Mesenchymal stem cell (in vitro differentiated cells and primary cell): ENCODE measurements at regions not wholly inside any gene's neighbourhood (a gene's known extent, or its start where the extent isn't known, plus 50 kb on each side); places are given as distances from the start of the nearest gene placed in this dataset.
A peak's percentile ranks its signal among the peaks of the same experiment; 100 is the strongest.

ENCODE experiments used
- DNase-seq: peaks from one replicate; pipeline ENCODE4 v3.0.0-alpha.2; 2013
- H2AFZ ChIP-seq: one replicate; pipeline ENCODE4 v1.6.1; 2013; ENCODE audit warnings: low read depth, mild to moderate bottlenecking, control low read depth, inconsistent platforms, low read length, moderate library complexity
- H2AK5ac ChIP-seq: 2 replicates; pipeline ENCODE4 v1.6.1; 2013; ENCODE audit warnings: low read length, moderate library complexity, mild to moderate bottlenecking, inconsistent platforms; ENCODE audit not compliant: severe bottlenecking
- H2BK120ac ChIP-seq: one replicate; pipeline ENCODE4 v1.6.1; 2013; ENCODE audit warnings: low read depth, mild to moderate bottlenecking, inconsistent platforms, low read length, moderate library complexity
- H2BK12ac ChIP-seq, 2 experiments: one replicate each; pipeline ENCODE4 v1.6.1; 2013; ENCODE audit warnings: inconsistent platforms in 2 of 2, low read length in 2 of 2, mild to moderate bottlenecking in 2 of 2, moderate library complexity in 2 of 2, control low read depth in 1 of 2
- H2BK15ac ChIP-seq: one replicate; pipeline ENCODE4 v1.6.1; 2013; ENCODE audit warnings: mild to moderate bottlenecking, low read depth, inconsistent platforms; ENCODE audit not compliant: poor library complexity, severe bottlenecking
- H2BK5ac ChIP-seq: 2 replicates; pipeline ENCODE4 v1.6.1; 2013; ENCODE audit warnings: low read depth, mild to moderate bottlenecking, low read length, control low read depth, inconsistent platforms; ENCODE audit not compliant: poor library complexity, severe bottlenecking
- H3K14ac ChIP-seq, 2 experiments: one replicate each; pipeline ENCODE4 v1.6.1; 2013; ENCODE audit warnings: inconsistent platforms in 2 of 2, low read length in 2 of 2, control low read depth in 1 of 2, mild to moderate bottlenecking in 1 of 2, moderate library complexity in 1 of 2
- H3K18ac ChIP-seq, 2 experiments: one replicate each; pipeline ENCODE4 v1.6.1; 2013; ENCODE audit warnings: inconsistent platforms in 2 of 2, low read length in 2 of 2, control low read depth in 1 of 2, low read depth in 1 of 2, mild to moderate bottlenecking in 1 of 2
- H3K23ac ChIP-seq, 2 experiments: one replicate each; pipeline ENCODE4 v1.6.1; 2013; ENCODE audit warnings: inconsistent platforms in 2 of 2, low read length in 2 of 2, mild to moderate bottlenecking in 2 of 2, moderate library complexity in 2 of 2, control low read depth in 1 of 2
- H3K27ac ChIP-seq: 2 replicates; pipeline ENCODE4 v1.5.1; 2013; ENCODE audit warnings: mild to moderate bottlenecking, moderate library complexity, low read length, control low read depth, inconsistent platforms; ENCODE audit not compliant: poor library complexity, severe bottlenecking
- H3K27me3 ChIP-seq, 2 experiments: 2 replicates each; pipeline versions ENCODE4 v1.6.1 to v1.7.0; 2013; ENCODE audit warnings: low read length in 2 of 2, mild to moderate bottlenecking in 2 of 2, moderate library complexity in 2 of 2, control low read depth in 1 of 2, inconsistent platforms in 1 of 2; ENCODE audit not compliant: control insufficient read depth in 1 of 2, insufficient read depth in 1 of 2
- H3K36me3 ChIP-seq, 2 experiments: 2 replicates each; pipeline versions ENCODE4 v1.6.1 to v1.7.0; 2013; ENCODE audit warnings: low read length in 2 of 2, control low read depth in 1 of 2, inconsistent platforms in 1 of 2, low read depth in 1 of 2, mild to moderate bottlenecking in 1 of 2; ENCODE audit not compliant: insufficient read depth in 2 of 2, control insufficient read depth in 1 of 2
- H3K4ac ChIP-seq, 2 experiments: one replicate each; pipeline ENCODE4 v1.6.1; 2013; ENCODE audit warnings: inconsistent platforms in 2 of 2, low read length in 2 of 2, mild to moderate bottlenecking in 2 of 2, moderate library complexity in 2 of 2, control low read depth in 1 of 2, low read depth in 1 of 2
- H3K4me1 ChIP-seq: 2 replicates; pipeline ENCODE4 v1.6.1; 2013; ENCODE audit warnings: low read depth, low read length, control low read depth; ENCODE audit not compliant: control insufficient read depth, insufficient read depth
- H3K4me2 ChIP-seq: 2 replicates; pipeline ENCODE4 v1.6.1; 2013; ENCODE audit warnings: low read length, mild to moderate bottlenecking, inconsistent platforms; ENCODE audit not compliant: poor library complexity, severe bottlenecking
- H3K4me3 ChIP-seq, 2 experiments: 2 replicates each; pipeline versions ENCODE4 v1.5.1 to v1.7.0; 2013; ENCODE audit warnings: low read length in 2 of 2, mild to moderate bottlenecking in 2 of 2, control low read depth in 1 of 2, low read depth in 1 of 2; ENCODE audit not compliant: insufficient read depth in 1 of 2
- H3K79me1 ChIP-seq: replicated peaks from 2 replicates; pipeline ENCODE4 v1.6.1; 2013; ENCODE audit warnings: mild to moderate bottlenecking, control low read depth, low read length, inconsistent platforms; ENCODE audit not compliant: poor library complexity, severe bottlenecking
- H3K9ac ChIP-seq: 2 replicates; pipeline ENCODE4 v1.7.0; 2013; ENCODE audit warnings: mild to moderate bottlenecking, low read length, moderate library complexity
- H3K9me3 ChIP-seq: 2 replicates; pipeline ENCODE4 v1.7.0; 2013; ENCODE audit warnings: mild to moderate bottlenecking, low read length; ENCODE audit not compliant: control insufficient read depth
- H4K8ac ChIP-seq: one replicate; pipeline ENCODE4 v1.6.1; 2013; ENCODE audit warnings: inconsistent platforms, mild to moderate bottlenecking, low read length, moderate library complexity
- H4K91ac ChIP-seq: one replicate; pipeline ENCODE4 v1.6.1; 2013; ENCODE audit warnings: mild to moderate bottlenecking, low read length, inconsistent platforms
- WGBS: methylation state at CpG from one replicate; pipeline ENCODE4 v1.1.7; 2013; ENCODE audit warnings: mixed read lengths; 5-methylcytosine and 5-hydroxymethylcytosine counted together

- H4K8ac ChIP-seq, result no peak overlapping the region
- H2AFZ ChIP-seq, result no peak overlapping the region
- no peak overlapping the region for H3K4me2 ChIP-seq
- no peak overlapping the region for H3K9ac ChIP-seq
- WGBS, result 12% methylated on average over 3 of the region's 3 CpGs
- peak; percentile 92 for DNase-seq
- H3K23ac ChIP-seq, result no peak overlapping the region
- H3K14ac ChIP-seq, result no peak overlapping the region
- peak overlapping the region in 1 of 2 experiments; percentile 95 for H2BK12ac ChIP-seq
- no peak overlapping the region for H2BK5ac ChIP-seq
- peaks cover 2% of the 10 kb centered on the region for H3K4me1 ChIP-seq
- no peaks in the 10 kb centered on the region for H3K36me3 ChIP-seq
- no peak overlapping the region for H2BK15ac ChIP-seq
- no peak overlapping the region for H2BK120ac ChIP-seq
- H3K18ac ChIP-seq, result peak overlapping the region in 1 of 2 experiments; percentile 13
- H4K91ac ChIP-seq, result no peak overlapping the region
- H3K79me1 ChIP-seq, result no peaks in the 10 kb centered on the region
- no peak overlapping the region for H3K4ac ChIP-seq
- no peak overlapping the region for H3K27ac ChIP-seq
- H3K9me3 ChIP-seq, result peaks cover 31% of the 10 kb centered on the region
- no peak overlapping the region for H3K4me3 ChIP-seq
- H3K27me3 ChIP-seq, result no peaks in the 10 kb centered on the region
- H2AK5ac ChIP-seq, result no peak overlapping the region
Measured at GRCh38 chr5:122259995-122260394, 52.0 kb upstream of the SNCAIP start.

- Histone ChIP-seq H3K18ac (no peak overlapping the region), H2BK5ac (no peak overlapping the region), H3K9ac (peak overlapping the region; percentile 3), H3K79me1 (no peaks in the 10 kb centered on the region), H3K23ac (no peak overlapping the region), H2BK120ac (no peak overlapping the region), H3K4ac (no peak overlapping the region), H2BK15ac (no peak overlapping the region), H4K8ac (no peak overlapping the region), H3K36me3 (no peaks in the 10 kb centered on the region), H3K4me1 (peaks cover 2% of the 10 kb centered on the region), H4K91ac (no peak overlapping the region), H3K4me3 (no peak overlapping the region), H3K27me3 (no peaks in the 10 kb centered on the region), H3K9me3 (peaks cover 10% of the 10 kb centered on the region), H3K14ac (no peak overlapping the region), H3K27ac (no peak overlapping the region), H2BK12ac (no peak overlapping the region), H2AK5ac (no peak overlapping the region), H3K4me2 (no peak overlapping the region), H2AFZ (no peak overlapping the region)
- DNase-seq, result peak; percentile 74
- WGBS, result 26% methylated on average over 1 of the region's 1 CpG
Measured at GRCh38 chr5:122262103-122262502, 49.9 kb upstream of the SNCAIP start.
